ENCODE measurements at regions not wholly inside any gene's neighbourhood (a gene's known extent, or its start where the extent isn't known, plus 50 kb on each side); places are given as distances from the start of the nearest gene placed in this dataset.

- TF ChIP-seq CTCF (conservative IDR thresholded peaks at IDR 0.05 in 1 of 2, IDR thresholded peaks at IDR 0.05 in 1 of 2; ENCODE audit: low read depth in 1 of 2, low read length in 2 of 2) (no peak), EZH2 (IDR thresholded peaks at IDR 0.05; ENCODE audit: low read length, missing control alignments) (no peak)
These were observed 1141.1 kb downstream of the FAT4 start for GRCh38 chr4:126455865-126456264.

Data from fibroblast of lung (primary cell).